ENCODE measurements at regions not wholly inside any gene's neighbourhood (a gene's known extent, or its start where the extent isn't known, plus 50 kb on each side); places are given as distances from the start of the nearest gene placed in this dataset.
A peak's percentile ranks its signal among the peaks of the same experiment; 100 is the strongest.

GRCh38 chr6:113481458-113481857 is 375.7 kb upstream of the MARCKS start:
- DNase-seq (ENCODE audit: low read depth): peak; percentile 54
- H3K4me3 ChIP-seq (ENCODE audit: low read depth, low read length): no peak overlapping the region
- no peak for TF ChIP-seq CTCF (IDR thresholded peaks at IDR 0.05; ENCODE audit: low read depth, low read length)

DNA sequence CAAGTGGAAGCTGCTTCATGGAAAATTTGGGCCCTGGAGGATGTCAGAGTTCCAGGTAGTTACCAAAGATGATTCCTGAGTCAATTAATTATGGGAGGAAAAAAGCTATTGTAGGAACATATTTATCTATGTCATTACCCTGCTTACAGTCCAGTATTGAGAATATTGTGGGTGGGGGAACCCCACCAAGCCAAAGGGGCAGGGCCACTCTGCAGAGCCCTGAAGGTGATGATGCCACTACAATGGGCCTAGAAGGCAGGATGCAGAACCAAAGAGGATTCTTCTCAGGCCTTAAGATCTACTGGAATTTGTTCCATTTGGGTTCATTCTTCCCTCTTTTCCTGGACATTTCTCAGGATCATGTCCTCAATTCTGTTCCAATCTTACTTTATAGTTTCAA is 375.2 kb upstream of the MARCKS start:
- TF ChIP-seq MYC (IDR thresholded peaks at IDR 0.05; ENCODE audit: low read depth, low read length): no peak
- TF ChIP-seq, protein P1, sequence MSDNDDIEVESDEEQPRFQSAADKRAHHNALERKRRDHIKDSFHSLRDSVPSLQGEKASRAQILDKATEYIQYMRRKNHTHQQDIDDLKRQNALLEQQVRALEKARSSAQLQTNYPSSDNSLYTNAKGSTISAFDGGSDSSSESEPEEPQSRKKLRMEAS (IDR thresholded peaks at IDR 0.05; ENCODE audit: low read depth, low read length): no peak
- no peak for TF ChIP-seq CTCF (IDR thresholded peaks at IDR 0.05; ENCODE audit: low read depth, low read length)
- TF ChIP-seq POLR2A (IDR thresholded peaks at IDR 0.05; ENCODE audit: extremely low read depth, insufficient read length): no peak
- no peak for DNase-seq (ENCODE audit: low read depth)
- H3K4me3 ChIP-seq (ENCODE audit: low read depth, low read length): no peak overlapping the region

GRCh38 chr6:113482771-113483170 is 374.4 kb upstream of the MARCKS start:
- no peak for DNase-seq (ENCODE audit: low read depth)
- TF ChIP-seq CTCF (IDR thresholded peaks at IDR 0.05; ENCODE audit: low read depth, low read length) (no peak), POLR2A (IDR thresholded peaks at IDR 0.05; ENCODE audit: extremely low read depth, insufficient read length) (no peak), MYC (IDR thresholded peaks at IDR 0.05; ENCODE audit: low read depth, low read length) (no peak)
- TF ChIP-seq, protein P1 (IDR thresholded peaks at IDR 0.05; ENCODE audit: low read depth, low read length): no peak
- H3K4me3 ChIP-seq (ENCODE audit: low read depth, low read length): no peak overlapping the region

GRCh38 chr6:113486199-113486598 is 370.9 kb upstream of the MARCKS start:
- peak; percentile 33 for DNase-seq (ENCODE audit: low read depth)
- no peak overlapping the region for H3K4me3 ChIP-seq (ENCODE audit: low read depth, low read length)
- TF ChIP-seq MYC (IDR thresholded peaks at IDR 0.05; ENCODE audit: low read depth, low read length) (peak; percentile 79), POLR2A (IDR thresholded peaks at IDR 0.05; ENCODE audit: extremely low read depth, insufficient read length) (no peak)
- TF ChIP-seq, protein P1 (IDR thresholded peaks at IDR 0.05; ENCODE audit: low read depth, low read length): peak; percentile 91

- TF ChIP-seq, protein P1 (IDR thresholded peaks at IDR 0.05; ENCODE audit: low read depth, low read length): no peak
- no peak for TF ChIP-seq POLR2A (IDR thresholded peaks at IDR 0.05; ENCODE audit: extremely low read depth, insufficient read length)
- TF ChIP-seq CTCF (IDR thresholded peaks at IDR 0.05; ENCODE audit: low read depth, low read length): no peak
- no peak for TF ChIP-seq MYC (IDR thresholded peaks at IDR 0.05; ENCODE audit: low read depth, low read length)
Measured at GRCh38 chr6:113487489-113488058, 369.6 kb upstream of the MARCKS start.

DNA sequence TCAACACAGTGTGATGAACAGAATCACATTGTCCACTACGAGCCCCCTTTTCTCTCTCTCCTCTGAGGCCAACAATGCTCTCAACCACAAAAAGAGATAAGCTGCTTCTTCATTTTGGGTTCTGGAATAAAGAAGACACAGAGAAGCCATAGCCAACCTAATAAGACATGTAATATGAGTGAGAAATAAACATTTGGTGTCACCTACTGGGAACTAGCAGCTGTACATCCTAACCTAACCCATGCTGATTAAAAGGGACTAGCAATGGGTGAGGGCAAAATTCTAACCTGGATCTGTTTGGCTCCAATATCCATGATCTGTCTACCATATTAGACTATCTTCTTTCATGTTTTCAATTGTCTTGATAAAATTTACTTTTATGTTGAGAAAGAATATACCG is 369.1 kb upstream of the MARCKS start:
- no peak overlapping the region for H3K4me3 ChIP-seq (ENCODE audit: low read depth, low read length)
- DNase-seq (ENCODE audit: low read depth): peak; percentile 13
- TF ChIP-seq MYC (IDR thresholded peaks at IDR 0.05; ENCODE audit: low read depth, low read length) (no peak), CTCF (IDR thresholded peaks at IDR 0.05; ENCODE audit: low read depth, low read length) (no peak), POLR2A (IDR thresholded peaks at IDR 0.05; ENCODE audit: extremely low read depth, insufficient read length) (no peak)
- TF ChIP-seq, protein P1 (IDR thresholded peaks at IDR 0.05; ENCODE audit: low read depth, low read length): no peak

More at GRCh38 chr6:113487489-113488058, 369.6 kb upstream of the MARCKS start:
- no peak overlapping the region for H3K4me3 ChIP-seq (ENCODE audit: low read depth, low read length)
- DNase-seq (ENCODE audit: low read depth): no peak

All from NB4 (cell line).